DOHH2 (cell line): ENCODE measurements at regions not wholly inside any gene's neighbourhood (a gene's known extent, or its start where the extent isn't known, plus 50 kb on each side); places are given as distances from the start of the nearest gene placed in this dataset.

Experiments used
- H3F3A ChIP-seq: fragments of 200-600 bp; sonication (generic), shearing (Covaris generic); 2 replicates; pipeline ENCODE4 v1.6.0; 2016; ENCODE audit warnings: antibody characterized with exemption, mild to moderate bottlenecking; ENCODE audit not compliant: control insufficient read depth, insufficient read depth
- H3K27ac ChIP-seq: fragments of 200-600 bp; sonication (generic); 2 replicates; pipeline ENCODE4 v1.5.1; 2014; ENCODE audit warnings: low read depth, mild to moderate bottlenecking, low read length, moderate library complexity
- H3K27me3 ChIP-seq: fragments of 200-600 bp; sonication (generic); 2 replicates; pipeline ENCODE4 v1.6.1; 2014; ENCODE audit warnings: mild to moderate bottlenecking, low read length, mixed read lengths; ENCODE audit not compliant: control insufficient read depth
- H3K36me3 ChIP-seq: fragments of 200-600 bp; sonication (generic); 2 replicates; pipeline ENCODE4 v1.6.1; 2014; ENCODE audit warnings: mild to moderate bottlenecking, low read length, moderate library complexity, mixed read lengths; ENCODE audit not compliant: control insufficient read depth
- H3K4me1 ChIP-seq: fragments of 200-600 bp; sonication (generic); 2 replicates; pipeline ENCODE4 v1.6.1; 2014; ENCODE audit warnings: mild to moderate bottlenecking, low read length, mixed read lengths; ENCODE audit not compliant: control insufficient read depth
- H3K4me2 ChIP-seq: fragments of 200-600 bp; sonication (generic); 2 replicates; pipeline ENCODE4 v1.6.0; 2014; ENCODE audit warnings: mild to moderate bottlenecking, low read length, moderate library complexity
- H3K4me3 ChIP-seq: fragments of 200-600 bp; sonication (generic); 2 replicates; pipeline ENCODE4 v1.5.1; 2014; ENCODE audit warnings: mild to moderate bottlenecking, low read length, mixed read lengths
- H3K79me2 ChIP-seq: fragments of 200-600 bp; sonication (generic); 2 replicates; pipeline ENCODE4 v1.6.1; 2014; ENCODE audit warnings: mild to moderate bottlenecking, low read length, mixed read lengths; ENCODE audit not compliant: control insufficient read depth
- H3K9me2 ChIP-seq: fragments of 200-600 bp; sonication (generic); replicated peaks from 2 replicates; pipeline ENCODE4 v1.6.1; 2014; ENCODE audit warnings: mild to moderate bottlenecking, low read length, mixed read lengths; ENCODE audit not compliant: control insufficient read depth
- H3K9me3 ChIP-seq: fragments of 200-600 bp; sonication (generic); 2 replicates; pipeline ENCODE4 v1.6.1; 2014; ENCODE audit warnings: antibody characterized with exemption, low read length, mixed read lengths; ENCODE audit not compliant: control insufficient read depth, insufficient read depth
- H4K20me1 ChIP-seq: fragments of 200-600 bp; sonication (generic); 2 replicates; pipeline ENCODE4 v1.6.0; 2014; ENCODE audit warnings: low read depth, mild to moderate bottlenecking, antibody characterized with exemption, low read length, moderate library complexity; ENCODE audit not compliant: control insufficient read depth, insufficient read depth
- CTCF ChIP-seq: fragments of 200-600 bp; sonication (generic); IDR thresholded peaks from one replicate; pipeline ENCODE4 v1.5.1; 2014; ENCODE audit warnings: antibody characterized with exemption, mild to moderate bottlenecking, low read depth, low read length; ENCODE audit not compliant: poor library complexity, severe bottlenecking
- EZH2phosphoT487 ChIP-seq: fragments of 200-600 bp; sonication (generic); IDR thresholded peaks from 2 replicates; pipeline ENCODE4 v1.6.1; 2017; ENCODE audit warnings: borderline replicate concordance, mild to moderate bottlenecking, antibody characterized with exemption, low read length, moderate library complexity, mixed read lengths

GRCh38 chr4:11106759-11107158 is 321.9 kb downstream of the HS3ST1 start:
- Histone ChIP-seq H3K79me2 (no peaks in the 10 kb centered on the region), H3K9me3 (peaks cover 8% of the 10 kb centered on the region; the same call in 1 of the 2 replicates)

GRCh38 chr4:11106190-11106589 is 322.5 kb downstream of the HS3ST1 start:
- Histone ChIP-seq H3K4me3 (no peak overlapping the region), H3F3A (0 out of 2 replicates have a peak, but pooled peaks cover 4% of the 10 kb centered on the region), H3K27ac (no peak overlapping the region)

More at GRCh38 chr4:11106759-11107158, 321.9 kb downstream of the HS3ST1 start:
- no peak overlapping the region for H3K27ac ChIP-seq
- no peaks in the 10 kb centered on the region for H4K20me1 ChIP-seq
- H3F3A ChIP-seq, result no peaks in the 10 kb centered on the region
- TF ChIP-seq CTCF, result no peak
- no peak for TF ChIP-seq EZH2phosphoT487
- peaks cover 48% of the 10 kb centered on the region for H3K4me1 ChIP-seq
- H3K27me3 ChIP-seq, result no peaks in the 10 kb centered on the region
- peaks cover 10% of the 10 kb centered on the region; the same call in 1 of the 2 replicates for H3K36me3 ChIP-seq
- no peaks in the 10 kb centered on the region for H3K9me2 ChIP-seq
- no peak overlapping the region for H3K4me3 ChIP-seq
- peak overlapping the region; percentile 30 for H3K4me2 ChIP-seq

GRCh38 chr4:11105715-11106114 is 323.0 kb downstream of the HS3ST1 start:
- peaks cover 6% of the 10 kb centered on the region for H3F3A ChIP-seq
- no peaks in the 10 kb centered on the region for H3K9me2 ChIP-seq
- no peaks in the 10 kb centered on the region for H4K20me1 ChIP-seq
- TF ChIP-seq CTCF, result no peak
- no peak for TF ChIP-seq EZH2phosphoT487
- no peaks in the 10 kb centered on the region for H3K27me3 ChIP-seq
- H3K4me3 ChIP-seq, result no peak overlapping the region
- no peak overlapping the region for H3K27ac ChIP-seq
- peaks cover 2% of the 10 kb centered on the region; the same call in 1 of the 2 replicates for H3K36me3 ChIP-seq
- H3K4me1 ChIP-seq, result peaks cover 48% of the 10 kb centered on the region
- no peak overlapping the region for H3K4me2 ChIP-seq
- H3K9me3 ChIP-seq, result peaks cover 3% of the 10 kb centered on the region; the same call in 1 of the 2 replicates
- no peaks in the 10 kb centered on the region for H3K79me2 ChIP-seq

More at GRCh38 chr4:11106190-11106589, 322.5 kb downstream of the HS3ST1 start:
- peaks cover 8% of the 10 kb centered on the region; the same call in 1 of the 2 replicates for H3K9me3 ChIP-seq
- no peak for TF ChIP-seq CTCF
- no peak for TF ChIP-seq EZH2phosphoT487
- H3K9me2 ChIP-seq, result no peaks in the 10 kb centered on the region
- peaks cover 6% of the 10 kb centered on the region; the same call in 1 of the 2 replicates for H3K36me3 ChIP-seq
- peaks cover 48% of the 10 kb centered on the region for H3K4me1 ChIP-seq
- H4K20me1 ChIP-seq, result no peaks in the 10 kb centered on the region
- H3K79me2 ChIP-seq, result no peaks in the 10 kb centered on the region
- H3K27me3 ChIP-seq, result no peaks in the 10 kb centered on the region
- H3K4me2 ChIP-seq, result peak overlapping the region; percentile 30
